Body of pancreas (tissue), 4 donors: ENCODE measurements at regions not wholly inside any gene's neighbourhood (a gene's known extent, or its start where the extent isn't known, plus 50 kb on each side); places are given as distances from the start of the nearest gene placed in this dataset.

Experiments used
- POLR2A ChIP-seq, 3 donors: fragments of 450-650 bp; IDR thresholded peaks; one replicate each; pipeline ENCODE4 v1.6.1; 2016; ENCODE audit warnings: antibody characterized with exemption in 3 of 3, mild to moderate bottlenecking in 2 of 3
- TF ChIP-seq, protein P1 (sequence below), 7 experiments: fragments of 450-650 bp in 4 of 7; fragments of 200-600 bp in 3 of 7; sonication (generic) in 3 of 7; IDR thresholded peaks; one replicate each; pipeline ENCODE4 v1.5.1; 2016 to 2019; ENCODE audit warnings: antibody characterized with exemption in 7 of 7

DNA sequence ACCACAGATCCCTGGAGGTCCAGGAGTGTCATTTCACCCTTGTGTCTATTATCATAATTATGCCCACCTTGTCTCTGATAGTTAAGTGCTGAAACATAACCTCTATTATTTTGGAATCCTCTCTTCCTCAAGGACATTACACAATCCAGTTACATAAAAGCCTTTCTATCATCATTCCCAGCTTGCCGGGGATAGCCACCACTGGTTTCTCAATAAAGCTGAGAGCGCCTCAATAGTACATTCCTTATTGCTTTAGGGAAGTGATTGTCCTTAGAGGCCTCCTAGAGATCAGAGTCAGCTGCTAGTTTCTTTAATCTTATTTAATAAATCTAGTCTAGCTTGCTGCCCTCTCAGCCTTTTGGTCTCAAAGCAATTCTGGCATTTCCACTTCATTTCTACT is 490.0 kb upstream of the ATXN8OS start:
- TF ChIP-seq, protein P1, sequence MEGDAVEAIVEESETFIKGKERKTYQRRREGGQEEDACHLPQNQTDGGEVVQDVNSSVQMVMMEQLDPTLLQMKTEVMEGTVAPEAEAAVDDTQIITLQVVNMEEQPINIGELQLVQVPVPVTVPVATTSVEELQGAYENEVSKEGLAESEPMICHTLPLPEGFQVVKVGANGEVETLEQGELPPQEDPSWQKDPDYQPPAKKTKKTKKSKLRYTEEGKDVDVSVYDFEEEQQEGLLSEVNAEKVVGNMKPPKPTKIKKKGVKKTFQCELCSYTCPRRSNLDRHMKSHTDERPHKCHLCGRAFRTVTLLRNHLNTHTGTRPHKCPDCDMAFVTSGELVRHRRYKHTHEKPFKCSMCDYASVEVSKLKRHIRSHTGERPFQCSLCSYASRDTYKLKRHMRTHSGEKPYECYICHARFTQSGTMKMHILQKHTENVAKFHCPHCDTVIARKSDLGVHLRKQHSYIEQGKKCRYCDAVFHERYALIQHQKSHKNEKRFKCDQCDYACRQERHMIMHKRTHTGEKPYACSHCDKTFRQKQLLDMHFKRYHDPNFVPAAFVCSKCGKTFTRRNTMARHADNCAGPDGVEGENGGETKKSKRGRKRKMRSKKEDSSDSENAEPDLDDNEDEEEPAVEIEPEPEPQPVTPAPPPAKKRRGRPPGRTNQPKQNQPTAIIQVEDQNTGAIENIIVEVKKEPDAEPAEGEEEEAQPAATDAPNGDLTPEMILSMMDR (IDR thresholded peaks at IDR 0.05): no peak
- TF ChIP-seq POLR2A (IDR thresholded peaks at IDR 0.05): no peak
